CD4-positive, alpha-beta T cell treated with Interleukin-10 for 1 hour (primary cell): ENCODE measurements at regions not wholly inside any gene's neighbourhood (a gene's known extent, or its start where the extent isn't known, plus 50 kb on each side); places are given as distances from the start of the nearest gene placed in this dataset.
"Not testable (repeated sequence)": the region's sequence is repeated elsewhere in the genome, so short reads cannot be mapped to it uniquely, and the experiment has no call there.

Experiments
- DNase-seq: peaks from one replicate; pipeline ENCODE4 v3.0.0-alpha.2; 2020

DNA sequence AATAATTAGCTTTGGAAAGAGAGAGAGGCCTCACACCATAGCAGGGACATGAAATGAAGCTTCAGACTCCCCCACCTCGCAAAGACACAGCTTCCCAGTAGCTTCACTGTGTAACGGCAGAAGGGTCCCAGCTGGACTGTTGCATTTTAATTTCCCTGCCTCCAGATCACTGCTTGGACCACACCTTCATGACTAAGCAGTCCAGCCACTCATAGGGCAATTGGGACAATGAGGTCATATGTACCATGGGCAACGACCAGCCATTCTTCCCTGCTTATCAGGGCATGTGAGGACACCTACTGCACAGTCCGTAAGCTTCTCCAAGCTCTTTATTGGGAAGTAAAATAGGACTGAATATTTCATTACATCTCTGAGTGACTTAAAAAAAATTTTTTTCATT is 183.0 kb downstream of the MREG start:
- DNase-seq, result no peak

DNA sequence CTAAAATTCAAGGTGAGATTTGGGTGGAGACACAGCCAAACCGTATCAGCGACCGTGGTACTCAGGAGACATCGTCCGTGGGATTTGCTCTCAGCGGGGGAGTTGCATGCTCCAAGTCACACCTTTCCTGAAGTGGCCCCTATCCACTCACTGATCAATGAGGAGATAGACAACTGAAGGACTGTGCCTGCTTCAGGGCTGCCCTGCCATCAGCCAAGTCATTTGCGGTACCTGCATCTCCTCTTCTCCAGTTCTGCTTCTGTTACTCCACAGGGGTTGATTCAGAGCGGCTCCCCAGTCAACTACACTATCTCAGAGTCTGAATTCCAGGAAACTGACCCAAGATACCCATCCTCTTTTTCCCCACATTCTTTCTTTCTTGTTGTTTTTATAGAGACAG is 184.1 kb downstream of the MREG start:
- DNase-seq, result no peak

DNA sequence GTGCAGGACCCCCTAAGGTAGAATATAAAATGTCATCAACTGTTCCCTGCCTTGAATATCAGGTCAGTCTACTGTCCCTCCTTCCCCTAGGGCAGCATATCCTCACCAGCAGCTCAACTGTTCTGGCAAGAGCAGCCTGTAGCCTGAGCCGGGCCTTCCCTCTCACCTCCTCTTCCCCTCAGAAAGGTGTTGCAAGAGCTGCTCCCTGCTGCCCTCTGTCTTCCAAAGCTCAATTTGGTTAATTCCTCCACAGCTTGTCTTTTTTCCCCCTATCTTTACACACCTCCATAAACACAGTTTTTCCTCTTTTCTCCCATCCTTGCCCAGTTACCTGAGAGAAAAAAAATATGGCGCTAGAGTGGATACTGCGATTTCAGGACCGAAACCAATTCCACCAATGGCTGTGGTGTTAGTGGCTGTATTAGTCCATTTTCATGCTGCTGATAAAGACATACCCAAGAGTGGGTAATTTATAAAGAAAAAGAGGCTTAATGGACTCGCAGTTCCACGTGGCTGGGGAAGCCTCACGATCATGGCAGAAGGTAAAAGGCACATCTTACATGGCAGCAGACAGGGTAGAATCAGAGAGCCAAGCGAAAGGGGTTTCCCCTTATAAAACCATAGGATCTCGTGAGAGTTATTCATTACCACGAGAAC is 184.7 kb downstream of the MREG start:
- peak; percentile 35 for DNase-seq

GRCh38 chr2:215826838-215827441 is 186.4 kb downstream of the MREG start:
- no peak for DNase-seq

DNA sequence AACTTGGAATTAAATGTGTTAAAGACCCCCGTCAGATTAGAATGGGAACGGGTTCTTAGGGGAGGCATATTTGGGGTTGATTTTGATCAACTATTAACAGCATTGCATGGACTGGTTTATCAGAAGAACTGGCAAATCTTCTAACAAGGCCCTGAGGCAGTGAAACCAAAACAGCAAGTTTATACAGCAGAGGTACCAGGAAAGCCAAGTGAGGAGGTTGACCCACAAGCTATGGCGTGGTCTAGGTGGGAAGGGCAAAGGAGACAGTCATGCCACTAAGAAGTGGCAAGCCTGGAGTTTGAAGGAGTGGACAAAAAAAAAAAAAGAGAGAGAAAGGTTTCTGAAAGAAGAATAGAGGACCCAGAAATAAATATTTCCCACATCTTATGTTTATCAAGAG is 187.0 kb downstream of the MREG start:
- DNase-seq, result no peak

- DNase-seq, result no peak
Measured at GRCh38 chr2:215825707-215826106, 187.6 kb downstream of the MREG start.

GRCh38 chr2:215821298-215821697 is 192.1 kb downstream of the MREG start:
- not testable (repeated sequence) for DNase-seq

- DNase-seq, result not testable (repeated sequence)
Measured at GRCh38 chr2:215819713-215820112, 193.6 kb downstream of the MREG start.

GRCh38 chr2:215817046-215817445 is 196.3 kb downstream of the MREG start:
- DNase-seq, result no peak

DNA sequence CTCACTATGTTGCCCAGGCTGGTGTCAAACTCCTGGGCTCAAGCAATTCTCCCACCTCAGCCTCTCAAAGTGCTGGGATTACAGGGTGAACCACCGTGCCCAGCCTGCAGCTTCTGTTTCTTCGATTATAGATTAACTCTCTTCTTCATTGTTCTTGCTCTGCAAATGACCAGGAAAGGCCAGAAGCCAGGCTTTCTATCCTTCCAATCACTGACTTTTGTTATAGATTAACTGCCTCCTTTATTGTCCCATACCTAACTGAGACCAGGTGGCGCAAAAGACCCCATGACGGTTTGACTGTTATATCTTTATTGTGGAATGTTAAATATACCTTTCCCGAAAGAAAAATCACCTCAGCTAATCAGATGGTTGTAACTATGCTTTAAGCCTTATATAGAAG is 196.9 kb downstream of the MREG start:
- no peak for DNase-seq

- no peak for DNase-seq
Measured at GRCh38 chr2:215815960-215816359, 197.4 kb downstream of the MREG start.

DNA sequence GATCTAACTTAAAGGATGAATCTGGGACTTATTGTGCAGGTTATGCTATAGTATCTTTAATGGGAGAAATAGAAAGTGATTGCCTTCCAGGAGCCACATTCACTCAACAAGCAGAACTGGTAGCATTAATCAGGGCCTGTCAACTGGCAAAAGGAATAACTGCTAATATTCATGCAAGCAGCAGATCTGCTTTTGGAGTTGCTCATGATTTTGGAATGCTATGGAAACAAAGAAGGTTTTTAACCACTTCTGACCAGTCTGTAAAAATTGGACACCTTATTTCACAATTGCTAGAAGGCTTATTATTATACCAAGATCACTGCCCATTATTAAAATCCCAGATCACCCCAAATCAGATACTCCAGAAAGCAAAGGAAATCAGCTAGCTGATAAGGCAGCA is 200.4 kb downstream of the MREG start:
- DNase-seq, result no peak

GRCh38 chr2:215811409-215812345 is 201.7 kb downstream of the MREG start:
- peak; percentile 8 for DNase-seq

DNA sequence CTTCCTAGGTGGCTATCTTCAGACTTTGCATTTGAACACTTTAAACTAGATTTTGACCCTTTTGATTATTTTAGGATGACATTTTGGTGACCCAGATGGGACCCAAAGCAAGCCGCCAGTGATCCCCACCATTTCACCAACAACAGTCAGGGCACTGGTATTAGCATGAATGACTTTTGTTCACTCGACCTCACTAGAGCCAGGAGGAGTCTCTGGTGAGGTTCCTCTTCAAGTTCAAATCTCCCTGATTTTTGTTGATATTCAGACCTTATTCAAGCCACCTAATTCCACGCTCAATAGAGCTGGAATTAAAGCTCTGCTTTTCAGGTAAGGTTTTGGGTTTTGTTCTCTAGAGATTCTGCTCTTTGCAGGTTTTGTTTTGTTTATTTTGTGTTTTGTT is 202.3 kb downstream of the MREG start:
- DNase-seq, result no peak

DNA sequence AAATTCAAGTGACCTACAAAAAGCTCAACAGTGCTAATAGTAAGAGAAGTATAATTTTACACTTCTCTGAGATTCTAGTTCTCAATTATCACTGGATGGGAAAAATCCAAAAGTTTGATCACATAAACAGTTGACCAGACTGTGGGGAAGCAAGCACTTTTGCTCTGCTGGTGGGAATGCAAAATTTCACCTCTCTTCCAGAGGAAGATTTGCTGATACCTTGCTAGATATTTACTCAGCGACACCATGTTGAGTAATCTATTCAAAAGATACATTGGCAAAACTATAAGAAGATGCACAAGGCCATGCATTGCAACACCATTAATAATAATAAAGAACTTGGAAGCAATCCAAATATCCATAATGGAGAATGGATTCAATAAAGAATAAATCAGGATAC is 204.4 kb downstream of the MREG start:
- no peak for DNase-seq

DNA sequence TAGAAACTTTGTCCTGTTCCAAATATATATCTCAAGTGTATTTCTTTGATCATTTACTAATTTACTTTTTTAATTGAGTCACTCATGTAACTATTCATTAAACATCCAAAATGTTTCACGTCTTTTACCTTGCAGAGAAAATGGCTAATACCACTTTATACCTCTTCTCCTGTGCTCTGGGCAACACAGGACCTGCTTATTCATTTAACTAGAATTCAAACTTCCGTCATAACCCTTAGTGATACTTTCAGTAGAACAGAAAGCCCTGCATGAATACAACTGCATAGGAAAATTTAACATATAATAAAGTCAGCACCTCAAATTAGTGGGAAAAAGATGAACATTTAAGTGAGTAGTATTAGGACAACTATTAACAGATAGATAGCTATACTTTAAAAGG is 205.2 kb downstream of the MREG start:
- no peak for DNase-seq

DNA sequence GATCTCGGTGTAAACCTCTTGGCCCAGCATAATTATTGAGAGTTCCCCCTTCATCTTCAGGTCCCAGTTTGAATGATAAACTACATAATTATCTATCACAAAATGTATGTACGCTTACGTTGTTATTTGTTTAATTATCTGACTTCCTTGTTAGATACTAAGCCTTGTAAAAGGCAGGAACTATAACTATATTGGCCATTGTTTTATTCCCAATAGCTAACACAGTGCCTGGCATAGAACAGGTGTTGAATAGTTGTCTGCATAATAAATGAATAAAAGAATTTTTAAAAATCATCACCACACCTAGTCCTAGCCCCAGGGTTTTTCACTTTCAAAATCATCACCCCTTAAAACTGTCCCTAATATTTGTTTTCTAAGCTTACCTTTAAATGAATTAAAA is 207.9 kb downstream of the MREG start:
- DNase-seq, result no peak

DNA sequence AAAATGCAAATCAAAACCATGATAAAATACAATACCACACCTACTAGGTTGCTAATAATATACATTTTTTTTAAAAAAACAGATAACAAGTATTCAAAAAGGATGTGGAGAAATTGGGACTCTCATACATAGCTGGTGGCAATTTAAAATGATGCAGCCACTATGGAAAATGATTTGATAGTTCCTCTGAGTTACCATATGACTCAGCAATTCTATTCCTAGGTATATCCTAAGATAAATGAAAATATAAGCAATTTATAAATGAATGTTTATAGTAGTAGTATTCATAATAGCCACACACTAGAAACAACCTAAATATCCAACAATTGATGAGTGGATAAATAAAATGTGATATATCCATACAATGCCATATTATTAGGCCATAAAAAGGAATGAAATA is 210.2 kb downstream of the MREG start:
- DNase-seq, result no peak

GRCh38 chr2:215799194-215799593 is 214.2 kb downstream of the MREG start:
- DNase-seq, result no peak

DNA sequence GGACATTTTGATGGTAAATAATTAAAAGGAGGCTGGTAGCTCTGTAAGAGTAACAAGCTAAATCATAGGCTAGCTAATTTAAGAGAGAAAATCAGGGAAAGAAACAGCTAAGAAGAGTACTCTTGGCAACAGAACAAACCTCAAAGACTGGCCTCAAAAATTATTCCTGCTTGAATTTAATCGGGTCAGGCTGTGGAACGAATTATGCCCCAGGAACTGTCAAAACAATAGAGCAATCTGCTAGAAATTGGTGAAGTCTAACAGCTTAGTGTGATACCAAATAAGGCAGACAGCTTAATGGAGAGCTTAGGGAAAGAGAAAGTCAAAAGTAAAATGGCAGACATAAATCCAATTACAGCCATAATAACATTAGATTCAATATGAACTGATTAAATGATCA is 215.7 kb downstream of the MREG start:
- DNase-seq, result no peak

- no peak for DNase-seq
Measured at GRCh38 chr2:215796140-215796855, 217.1 kb downstream of the MREG start.

DNA sequence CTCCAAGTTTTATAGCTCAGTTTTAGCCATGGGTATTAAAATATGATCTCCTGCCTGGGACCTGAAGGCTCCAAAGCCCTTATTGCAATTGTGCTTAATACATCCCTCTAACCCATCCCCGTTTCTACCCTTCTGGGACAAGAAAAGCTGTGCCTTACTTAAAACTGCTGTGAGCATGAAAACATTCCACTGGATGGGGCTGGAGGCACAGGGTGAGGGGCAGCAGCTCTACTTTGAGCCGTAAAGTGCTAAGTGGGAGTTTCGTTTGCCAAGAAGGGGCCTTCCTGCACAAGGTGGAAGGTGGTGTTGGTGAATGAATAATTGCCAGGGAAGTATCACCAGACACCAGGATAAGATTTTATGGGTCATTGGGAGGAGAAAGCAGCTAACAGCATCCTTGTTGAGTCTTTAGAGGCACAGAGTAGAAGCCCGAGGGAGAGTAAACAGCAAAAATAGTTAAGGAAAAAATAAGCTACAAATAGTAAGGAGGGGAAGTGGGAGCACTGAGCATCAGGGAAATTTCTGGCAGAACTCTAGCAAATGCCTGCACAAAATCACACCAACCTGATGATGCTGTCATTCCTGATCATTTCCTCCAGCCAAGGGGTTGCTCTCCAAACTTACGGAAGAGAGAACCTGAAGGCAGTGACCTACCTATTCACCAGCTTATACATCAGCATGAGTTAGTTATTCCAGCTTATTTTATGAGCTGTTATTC is 218.4 kb downstream of the MREG start:
- DNase-seq, result no peak
